A204.1 (cell line): ENCODE measurements at regions not wholly inside any gene's neighbourhood (a gene's known extent, or its start where the extent isn't known, plus 50 kb on each side); places are given as distances from the start of the nearest gene placed in this dataset.
A peak's percentile ranks its signal among the peaks of the same experiment; 100 is the strongest.
"Not testable (repeated sequence)": the region's sequence is repeated elsewhere in the genome, so short reads cannot be mapped to it uniquely, and the experiment has no call there.

ENCODE experiments used
- FAIRE-seq: peaks from 2 replicates; lab custom pipeline; 2012; peaks lifted over from hg19 to GRCh38; lab: Jason Lieb, UNC

DNA sequence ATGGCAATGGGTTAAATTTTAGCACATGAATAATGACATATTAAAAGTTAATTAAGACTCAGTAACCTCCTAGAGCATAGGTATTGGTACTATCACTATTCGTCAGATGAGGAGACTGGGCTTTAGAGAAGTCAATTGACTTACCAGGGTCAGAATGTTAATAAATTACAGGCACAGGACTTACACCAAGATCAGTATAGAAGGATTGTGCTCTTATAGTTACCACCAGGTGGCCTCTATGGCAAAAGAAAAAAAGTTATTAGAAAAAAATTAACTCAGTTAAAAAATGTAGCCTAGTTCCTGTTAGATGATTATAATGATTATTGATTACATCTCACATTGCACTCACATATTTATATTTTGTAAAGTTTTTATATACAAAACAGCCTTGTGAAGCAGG, 1163.7 kb downstream of the FAM181B start:
- FAIRE-seq = no peak

DNA sequence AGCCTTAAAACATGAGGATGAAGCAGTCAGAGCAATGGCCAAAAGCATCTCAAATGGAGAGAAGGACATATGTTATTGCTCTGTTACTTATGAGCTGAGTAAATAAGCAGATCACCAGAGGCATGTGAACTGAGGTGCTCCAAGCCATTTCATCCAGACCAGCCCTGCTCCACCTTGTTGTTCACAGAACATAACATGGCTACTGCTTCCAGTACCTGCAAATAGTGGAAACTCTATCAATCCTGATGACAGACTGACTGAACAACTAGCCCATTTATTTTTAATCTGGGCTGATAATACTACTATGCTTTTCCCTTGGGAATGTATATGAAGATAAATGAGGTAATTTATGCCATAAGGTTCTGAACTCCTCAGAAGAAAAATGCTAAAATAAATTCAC, 1164.7 kb downstream of the FAM181B start:
- FAIRE-seq = no peak

DNA sequence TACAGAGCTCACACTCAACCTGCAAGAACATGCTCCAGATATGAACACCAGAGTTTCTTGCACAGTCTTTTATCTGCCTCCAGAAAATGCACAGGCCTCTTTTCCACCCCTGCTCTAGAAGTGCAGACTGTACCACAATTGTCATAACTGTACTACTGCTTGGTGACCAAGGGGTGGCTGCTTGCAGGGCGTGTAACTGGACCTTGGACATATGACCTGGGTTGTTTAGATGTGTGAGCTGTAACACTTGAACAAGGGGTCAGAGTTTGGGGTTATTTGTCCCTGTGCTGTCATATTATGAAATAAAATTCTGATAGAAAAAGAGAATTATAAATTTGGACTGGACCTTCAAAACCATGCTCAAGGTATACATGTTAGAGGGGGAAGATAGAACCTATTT, 1185.5 kb downstream of the FAM181B start:
- FAIRE-seq = no peak

DNA sequence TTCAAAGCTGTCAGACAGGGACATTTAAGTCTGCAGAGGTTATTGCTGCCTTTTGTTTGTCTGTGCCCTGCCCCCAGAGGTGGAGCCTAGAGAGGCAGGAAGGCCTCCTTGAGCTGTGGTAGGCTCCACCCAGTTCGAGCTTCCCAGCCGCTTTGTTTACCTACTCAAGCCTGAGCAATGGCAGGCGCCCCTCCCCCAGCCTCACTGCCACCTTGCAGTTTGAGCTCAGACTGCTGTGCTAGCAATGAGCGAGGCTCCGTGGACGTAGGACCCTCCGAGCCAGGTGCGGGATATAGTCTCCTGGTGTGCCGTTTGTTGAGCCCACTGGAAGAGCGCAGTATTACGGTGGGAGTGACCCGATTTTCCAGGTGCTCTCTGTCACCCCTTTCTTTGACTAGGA, 1193.9 kb downstream of the FAM181B start:
- not testable (repeated sequence) for FAIRE-seq

DNA sequence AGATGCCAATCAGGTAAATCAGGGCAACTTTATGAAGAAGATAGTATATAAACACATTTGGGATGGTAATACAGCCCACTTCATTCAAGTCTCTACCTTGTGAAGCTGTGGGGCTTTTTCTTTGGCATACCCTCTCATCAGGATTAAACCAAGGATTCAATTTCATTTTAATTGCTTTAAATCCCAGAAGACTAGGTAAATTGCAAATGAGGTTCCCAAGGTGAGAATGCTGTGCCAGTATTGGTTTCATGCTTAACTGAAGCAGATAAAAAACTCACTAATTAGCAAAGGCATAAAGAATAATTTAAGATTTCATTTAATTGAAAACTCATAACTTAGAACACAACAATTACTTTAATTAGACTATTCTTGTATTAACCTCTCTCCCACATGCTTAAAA, 1218.1 kb downstream of the FAM181B start:
- no peak for FAIRE-seq

DNA sequence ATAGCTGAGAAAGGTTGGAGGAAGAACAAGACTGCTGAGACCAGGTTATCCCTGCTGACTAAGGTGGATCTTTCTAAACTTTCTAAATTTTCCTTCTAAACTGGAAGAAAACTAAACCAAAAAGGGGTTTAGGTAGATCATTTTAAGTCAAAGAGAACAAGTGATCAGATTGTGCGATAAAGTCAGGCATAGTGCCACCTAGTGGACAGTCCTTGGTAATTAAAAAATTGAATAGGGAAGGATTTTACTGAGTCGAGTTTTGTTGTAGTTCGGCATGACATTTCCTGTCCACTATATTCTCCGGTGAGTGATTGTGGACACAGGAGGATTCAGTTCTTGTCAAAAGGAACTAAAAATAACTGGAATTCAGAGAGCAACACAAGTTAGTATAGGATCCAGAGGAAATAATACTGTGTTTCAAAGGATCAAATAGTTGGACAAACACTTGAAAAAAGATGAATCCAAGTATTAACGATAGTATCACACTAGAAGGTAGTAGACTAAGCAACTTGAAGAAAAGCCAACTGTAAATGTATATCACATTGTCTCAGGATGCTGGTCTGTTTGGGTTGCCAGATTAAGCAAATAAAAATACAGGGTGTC, 1236.4 kb downstream of the FAM181B start:
- peak; percentile 82 for FAIRE-seq

DNA sequence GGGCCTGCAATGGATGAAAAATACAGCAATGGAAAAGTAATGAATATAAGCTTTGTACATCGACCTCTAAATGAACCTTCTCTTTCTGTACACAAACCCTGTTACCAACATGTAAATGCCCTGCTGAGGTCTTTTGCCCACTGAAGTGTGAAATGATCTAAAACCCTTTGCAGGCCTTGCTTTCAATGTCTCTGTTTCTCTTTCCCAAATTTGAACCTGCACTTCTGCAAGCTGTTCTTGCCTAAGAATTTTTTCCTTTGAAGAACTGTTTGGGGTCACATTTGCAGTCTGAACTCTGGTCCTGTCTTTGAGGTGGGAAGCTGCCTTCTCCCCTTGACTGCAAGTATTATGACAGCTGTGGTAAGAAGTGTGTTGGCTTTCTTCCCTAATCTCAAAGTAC, 1237.1 kb downstream of the FAM181B start:
- FAIRE-seq = no peak

DNA sequence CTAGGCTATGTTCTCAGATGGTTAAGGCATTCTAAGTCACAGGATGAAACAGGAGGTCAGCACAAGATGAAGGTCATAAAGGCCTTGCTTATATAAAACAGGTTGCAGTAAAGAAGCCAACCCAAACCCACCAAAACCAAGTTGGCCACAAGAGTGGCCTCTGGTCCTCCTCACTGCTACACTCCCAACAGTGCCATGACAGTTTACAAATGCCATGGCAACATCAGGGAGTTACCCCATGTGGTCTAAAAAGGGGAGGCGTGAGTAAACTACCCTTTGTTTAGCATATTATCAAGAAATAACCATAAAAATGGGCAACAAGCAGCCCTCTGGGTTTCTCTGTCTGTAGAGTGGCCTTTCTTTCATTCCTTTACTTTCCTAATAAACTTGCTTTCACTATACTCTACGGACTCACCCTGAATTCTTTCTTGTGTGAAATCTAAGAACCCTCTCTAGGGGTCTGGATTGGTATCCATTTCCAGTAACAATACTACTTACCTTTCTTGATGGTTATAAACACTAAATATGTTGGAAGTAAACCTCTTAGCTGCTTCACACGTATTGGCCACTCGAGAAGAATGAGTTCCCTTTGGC, 1237.9 kb downstream of the FAM181B start:
- no peak for FAIRE-seq

DNA sequence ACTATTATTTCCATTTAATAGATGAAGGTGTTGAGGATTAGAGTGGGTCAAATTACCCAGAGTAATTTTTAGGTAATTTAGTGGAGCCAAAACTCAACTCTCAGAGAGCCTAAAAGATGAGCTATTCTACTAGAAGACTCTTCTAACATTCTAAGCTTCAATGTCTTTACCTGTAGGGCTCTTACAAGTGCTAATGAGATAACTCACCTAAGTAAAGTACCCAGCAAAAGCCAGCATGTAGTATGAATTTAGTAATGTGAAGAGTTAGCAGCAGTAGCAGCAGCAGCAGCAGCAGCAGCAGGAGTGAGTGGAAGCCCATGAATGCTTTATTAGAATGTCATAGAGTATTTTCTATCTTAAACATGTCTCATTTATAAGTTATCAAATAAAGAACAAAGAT, 1239.2 kb downstream of the FAM181B start:
- FAIRE-seq = no peak

DNA sequence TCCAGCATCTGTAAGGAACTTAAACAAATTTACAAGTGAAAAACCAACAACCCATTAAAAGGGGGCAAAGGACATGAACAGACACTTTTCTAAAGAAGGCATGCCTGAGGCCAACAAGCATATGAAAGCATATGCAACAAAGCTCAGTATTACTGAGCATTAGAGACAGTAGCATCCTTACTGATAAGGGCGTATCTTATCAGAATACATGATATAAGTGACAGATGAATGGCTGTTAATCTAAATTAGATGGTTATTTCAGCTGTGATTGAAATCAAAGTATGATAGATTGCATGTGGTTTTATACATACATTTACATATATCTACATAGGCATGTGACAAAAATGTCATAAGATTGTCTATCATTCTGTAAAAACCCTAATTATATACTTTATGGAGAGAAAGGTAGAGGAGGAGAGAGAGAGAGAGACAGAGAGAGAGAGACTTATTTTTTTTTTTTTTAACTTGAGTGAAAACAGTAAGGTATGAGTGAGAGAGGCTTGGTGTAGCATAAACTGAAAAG, 1240.7 kb downstream of the FAM181B start:
- FAIRE-seq = no peak

DNA sequence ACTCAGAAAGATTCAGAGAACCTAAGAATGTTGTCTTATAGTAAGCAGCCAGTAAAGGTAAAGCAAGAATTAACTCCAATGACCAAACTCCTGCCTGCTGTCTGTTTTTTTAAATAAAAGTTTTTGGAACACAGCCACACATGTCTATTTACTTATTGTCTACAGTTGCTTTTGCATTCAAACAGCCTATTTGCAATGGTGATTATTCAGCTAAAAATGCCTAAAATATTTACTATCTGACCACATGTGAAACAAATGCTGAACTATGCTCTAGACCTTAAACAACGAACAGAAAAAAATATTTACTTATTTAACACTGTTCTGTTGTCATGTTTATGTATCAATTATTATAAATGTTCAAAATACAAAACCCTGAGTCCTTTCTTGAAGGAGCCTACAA, 1246.6 kb downstream of the FAM181B start:
- no peak for FAIRE-seq

DNA sequence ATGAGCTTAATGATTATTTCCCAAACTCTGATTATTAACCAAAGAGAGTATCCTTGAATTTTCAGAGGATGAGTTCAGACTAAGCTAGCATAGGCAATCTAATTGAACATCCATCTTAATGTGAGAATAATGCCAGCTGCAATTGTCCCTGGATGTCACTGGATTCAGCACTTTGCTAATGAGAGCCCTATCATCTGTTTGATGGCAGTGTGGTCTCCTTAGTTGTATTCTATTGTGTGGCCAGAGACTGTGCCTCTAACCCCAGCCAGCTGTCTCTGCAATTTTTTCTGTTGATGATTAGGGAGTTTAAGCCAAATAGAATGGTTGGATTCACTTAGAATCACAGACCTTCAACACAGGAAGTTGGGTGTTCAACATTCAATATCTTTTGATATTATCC, 1249.5 kb downstream of the FAM181B start:
- no peak for FAIRE-seq

DNA sequence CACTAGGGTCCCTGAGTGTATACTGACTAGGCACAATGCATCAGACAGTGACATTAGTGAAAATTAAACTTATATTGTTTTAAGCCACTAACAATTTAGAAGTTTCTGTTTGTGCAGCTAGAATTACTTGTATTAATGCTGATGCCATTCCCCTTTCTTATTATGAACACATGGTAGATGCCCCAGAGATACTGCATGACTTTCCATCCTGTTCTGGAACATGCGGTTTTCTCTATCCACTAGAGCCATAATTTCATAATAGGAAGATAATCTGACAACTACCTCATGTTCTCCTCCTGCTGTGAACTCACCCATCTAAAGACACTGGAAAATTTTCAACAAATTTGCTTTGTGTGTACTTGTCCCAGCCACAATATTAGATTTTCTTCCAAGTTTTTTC, 1256.4 kb downstream of the FAM181B start:
- no peak for FAIRE-seq

DNA sequence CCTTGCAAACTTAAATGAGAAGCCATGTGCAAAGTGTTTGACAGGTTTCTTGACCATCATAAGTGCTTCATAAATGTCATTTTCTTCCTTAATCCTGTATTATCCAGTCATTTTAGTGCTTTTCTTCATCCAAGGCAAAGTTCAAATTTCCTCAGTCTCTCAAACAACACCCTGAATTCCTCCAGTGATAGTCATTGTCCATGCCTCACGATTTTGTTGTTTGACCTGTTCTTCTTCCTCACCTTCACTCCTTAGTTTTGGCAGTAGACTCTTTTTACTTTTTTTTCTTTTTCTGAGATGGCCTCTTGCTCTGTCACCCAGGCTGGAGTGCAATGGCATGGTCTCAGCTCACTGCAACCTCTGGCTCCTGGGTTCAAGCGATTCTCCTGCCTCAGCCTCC, 1257.3 kb downstream of the FAM181B start:
- FAIRE-seq = no peak

DNA sequence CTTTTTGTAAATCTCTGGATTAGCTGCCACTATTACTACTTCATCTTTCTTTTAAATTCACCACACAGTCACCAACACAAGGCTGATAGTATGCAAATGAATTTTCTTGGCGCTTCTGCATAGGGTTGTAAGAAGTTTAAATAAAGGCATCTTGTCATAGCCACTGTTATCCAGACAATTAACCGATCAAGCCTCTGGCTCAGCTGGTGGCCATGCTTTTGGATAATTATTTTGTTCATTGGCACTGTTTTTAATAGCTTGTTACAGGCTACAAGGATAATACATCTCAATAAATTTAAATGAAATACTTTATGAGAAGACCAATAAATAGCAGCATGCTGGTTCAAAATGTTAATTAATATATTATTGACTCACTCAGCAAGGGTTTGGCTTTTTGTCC, 1261.0 kb downstream of the FAM181B start:
- FAIRE-seq = no peak

DNA sequence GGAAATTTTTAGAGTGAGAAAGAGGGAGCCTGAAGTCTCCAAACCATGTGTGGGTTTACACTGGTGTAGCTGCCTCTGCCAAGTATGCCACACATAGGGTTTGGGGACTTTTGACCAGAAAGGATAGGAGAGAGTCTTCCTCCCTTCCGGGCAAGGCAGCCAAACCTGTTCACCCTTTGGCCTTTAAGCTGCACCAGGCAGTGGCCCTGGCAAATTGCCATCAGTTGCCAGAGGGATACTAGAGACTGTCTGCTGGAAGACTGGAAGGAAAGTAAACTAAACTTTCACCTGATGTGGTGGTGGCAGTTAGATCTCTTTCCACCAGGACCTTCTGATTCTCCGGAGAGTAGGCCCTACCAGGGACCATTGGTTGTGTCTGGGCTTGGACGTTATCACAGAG, 1263.2 kb downstream of the FAM181B start:
- FAIRE-seq = no peak

DNA sequence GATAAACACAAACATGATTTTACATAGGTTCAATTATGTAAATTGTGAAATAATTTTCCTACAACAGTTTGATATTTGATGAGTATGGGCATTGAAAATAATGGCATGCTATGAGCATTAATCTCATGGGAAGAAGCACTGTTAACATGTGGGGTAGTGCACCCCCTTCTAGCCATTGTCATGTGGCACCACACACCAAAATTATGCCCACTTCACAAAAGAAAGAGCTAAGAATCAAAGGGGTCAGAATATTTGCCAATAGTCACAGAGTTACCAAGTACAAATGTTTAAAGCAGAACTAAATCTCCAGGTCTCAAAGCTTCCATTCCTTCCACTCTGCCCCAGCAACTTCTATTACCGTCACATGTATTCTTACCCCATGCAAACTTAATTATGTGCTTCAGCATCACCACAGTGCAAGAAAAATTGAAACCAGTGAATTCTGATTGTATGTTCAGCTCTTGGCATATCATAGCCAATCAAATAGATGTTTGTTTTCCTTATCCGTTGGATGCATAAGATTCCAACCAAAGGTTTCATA, 1273.8 kb downstream of the FAM181B start:
- FAIRE-seq = no peak

DNA sequence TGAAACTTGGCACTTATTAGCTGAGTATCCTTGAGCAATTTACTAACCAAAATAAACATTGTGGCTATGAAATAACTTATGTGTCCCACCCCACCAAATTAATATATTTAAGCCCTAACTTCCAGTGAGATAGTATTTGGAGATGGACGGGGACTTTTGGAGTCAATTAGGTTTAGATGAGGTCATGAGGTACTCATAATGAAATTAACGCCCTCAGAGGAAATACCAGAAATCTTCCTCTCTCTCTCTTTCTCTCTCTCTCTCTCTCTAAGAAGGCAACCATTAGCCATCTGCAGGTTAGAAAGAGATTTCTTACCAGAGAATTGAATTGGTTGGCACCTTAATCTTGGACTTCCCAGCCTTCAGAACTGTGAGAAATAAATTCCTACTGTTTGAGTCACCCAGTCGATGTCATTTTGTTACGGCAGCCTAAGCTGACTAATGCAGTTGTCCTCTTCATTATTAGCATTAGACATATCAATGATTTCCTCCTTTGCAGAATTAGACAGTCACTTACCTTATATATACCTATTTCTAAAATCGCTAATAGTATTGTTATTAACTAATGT, 1284.0 kb downstream of the FAM181B start:
- FAIRE-seq = no peak

DNA sequence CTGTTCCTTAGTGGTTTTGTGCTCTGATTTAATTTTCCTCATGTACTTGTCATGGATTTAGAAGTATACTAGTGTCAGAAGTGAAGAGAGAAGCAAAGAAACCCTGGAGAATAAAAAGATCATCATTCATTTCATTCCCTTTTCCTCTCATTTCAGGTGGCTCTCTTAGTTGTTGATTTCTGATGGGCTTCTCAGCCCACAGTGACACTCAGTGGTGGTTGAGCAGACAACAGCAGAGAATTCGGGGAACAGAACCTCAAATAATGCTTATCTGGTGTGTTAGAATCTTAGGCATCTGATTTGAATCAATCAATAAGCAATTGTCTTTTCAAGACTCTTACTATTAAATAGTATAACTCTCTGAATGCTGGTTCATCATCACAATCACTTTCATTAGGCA, 1289.4 kb downstream of the FAM181B start:
- no peak for FAIRE-seq

DNA sequence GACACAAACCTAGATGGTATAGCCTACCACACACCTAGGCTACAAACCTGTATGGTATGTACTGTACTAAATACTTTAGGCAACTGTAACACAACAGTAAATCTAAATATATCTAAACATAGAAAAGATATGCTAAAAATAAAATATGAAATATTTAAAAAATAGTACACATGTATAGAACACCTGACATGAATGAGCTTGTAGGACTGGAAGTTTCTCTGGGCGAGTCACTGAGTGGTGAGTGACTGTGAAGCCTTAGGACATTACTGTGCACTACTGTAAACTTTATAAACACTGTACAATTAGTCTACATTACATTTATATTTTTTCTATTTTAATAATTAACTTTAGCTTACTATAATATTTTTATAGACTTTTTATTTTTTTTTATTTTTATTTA, 1301.3 kb downstream of the FAM181B start:
- no peak for FAIRE-seq

DNA sequence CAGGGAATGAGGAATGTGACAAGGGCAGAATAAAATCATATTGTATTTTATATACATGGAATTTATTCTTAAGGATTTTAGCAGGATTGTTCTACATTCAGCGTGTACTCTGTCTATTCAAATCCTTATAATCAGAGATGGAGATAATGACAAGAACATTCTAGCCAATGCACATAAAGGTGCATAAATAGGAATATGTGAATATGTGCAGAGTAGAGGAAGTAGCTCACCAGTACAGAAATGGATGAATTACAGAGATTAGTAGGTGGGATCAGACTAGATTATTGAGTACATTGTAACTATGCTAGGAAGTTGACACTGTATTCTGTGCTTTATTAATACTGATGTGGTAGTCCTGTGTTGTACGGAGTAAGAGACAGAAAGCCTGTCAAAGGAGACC, 1308.8 kb downstream of the FAM181B start:
- no peak for FAIRE-seq

DNA sequence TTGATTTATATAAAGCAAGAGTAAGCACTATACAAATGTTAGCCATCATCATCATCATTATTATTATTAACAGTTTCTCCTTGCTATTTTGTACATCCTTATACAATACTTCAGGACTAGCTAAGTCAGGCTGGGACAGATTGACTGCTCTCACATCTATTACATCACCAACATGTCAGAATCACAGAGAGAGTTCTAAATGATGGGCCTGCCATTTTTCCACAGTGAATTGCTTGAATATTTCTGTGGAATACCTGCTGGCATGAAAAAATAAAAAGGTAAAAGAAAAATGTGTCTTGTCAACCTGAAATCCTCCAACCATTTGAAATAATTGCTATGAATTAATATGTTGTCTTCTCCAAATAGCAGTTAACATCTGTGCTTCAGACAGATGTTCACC, 1311.3 kb downstream of the FAM181B start:
- FAIRE-seq = no peak

DNA sequence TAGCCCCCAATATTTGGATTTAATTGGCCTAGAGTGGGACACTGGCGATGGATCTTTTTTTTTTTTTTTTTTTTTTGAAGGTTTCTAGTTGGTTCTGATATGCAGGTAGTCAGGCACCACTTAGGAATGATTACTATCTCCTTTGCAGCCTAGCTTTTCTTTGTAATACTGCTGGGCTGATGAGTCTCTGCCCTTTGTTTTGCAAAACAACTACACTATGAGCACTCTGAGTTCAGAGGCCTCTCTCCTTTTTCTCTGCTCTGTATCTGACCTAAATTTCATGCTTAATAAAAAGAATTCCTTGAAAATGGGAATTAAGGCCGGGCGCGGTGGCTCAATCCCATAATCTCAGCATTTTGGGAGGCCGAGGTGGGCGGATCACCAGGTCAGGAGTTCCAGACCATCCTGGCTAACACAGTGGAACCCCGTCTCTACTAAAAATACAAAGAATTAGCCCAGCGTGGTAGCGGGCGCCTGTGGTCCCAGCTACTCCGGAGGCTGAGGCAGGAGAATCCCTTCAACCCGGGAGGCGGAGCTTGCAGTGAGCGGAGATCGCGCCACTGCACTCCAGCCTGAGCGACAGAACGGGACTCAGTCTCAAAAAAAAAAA, 1312.3 kb downstream of the FAM181B start:
- no peak for FAIRE-seq
